Stimulated activated naive CD8-positive, alpha-beta T cell treated with anti-CD3 and anti-CD28 coated beads, Interleukin-15, amount 100 ng/mL, for 72 hours (primary cell): ENCODE measurements at regions not wholly inside any gene's neighbourhood (a gene's known extent, or its start where the extent isn't known, plus 50 kb on each side); places are given as distances from the start of the nearest gene placed in this dataset.

Experiments used
- ATAC-seq: fragments of 150-1000 bp; cut with Tn5 transposase; 2 replicates; pipeline ENCODE4 v1.10.0; 2021; ENCODE audit warnings: mild to moderate bottlenecking, moderate library complexity
- DNase-seq, 2 donors: peaks; one replicate each; pipeline ENCODE4 v3.0.0; 2021 to 2022
- H3K27ac Mint-ChIP-seq, 2 donors: one replicate each; pipeline ENCODE4 v1.8.0; 2022; ENCODE audit warnings: mild to moderate bottlenecking in 2 of 2, mixed read lengths in 2 of 2, moderate library complexity in 2 of 2
- H3K27me3 Mint-ChIP-seq: one replicate; pipeline ENCODE4 v1.8.0; 2022; ENCODE audit warnings: mixed read lengths
- H3K4me1 Mint-ChIP-seq: one replicate; pipeline ENCODE4 v1.8.0; 2022; ENCODE audit warnings: mild to moderate bottlenecking, mixed read lengths
- H3K4me3 Mint-ChIP-seq, 2 donors: one replicate each; pipeline ENCODE4 v1.8.0; 2022; ENCODE audit warnings: mild to moderate bottlenecking in 2 of 2, mixed read lengths in 2 of 2, moderate library complexity in 1 of 2
- H3K9me3 Mint-ChIP-seq, 2 donors: one replicate each; pipeline ENCODE4 v1.8.0; 2022; ENCODE audit warnings: mixed read lengths in 2 of 2

GRCh38 chr2:118696786-118697465 lies 150.5 kb downstream of the EN1 start:
- H3K4me1 Mint-ChIP-seq, result no peaks in the 10 kb centered on the region
- peaks cover 9% of the 10 kb centered on the region for H3K27me3 Mint-ChIP-seq
- no peak overlapping the region for H3K4me3 Mint-ChIP-seq
- ATAC-seq (no peak), DNase-seq (no peak)
- H3K27ac Mint-ChIP-seq, result no peak overlapping the region
- H3K9me3 Mint-ChIP-seq, result peaks cover 10 to 14% of the 10 kb centered on the region in 2 donors

GRCh38 chr2:118693287-118693822 lies 154.1 kb downstream of the EN1 start:
- H3K27ac Mint-ChIP-seq, result no peak overlapping the region
- H3K4me1 Mint-ChIP-seq, result no peaks in the 10 kb centered on the region
- peaks cover 9% of the 10 kb centered on the region for H3K27me3 Mint-ChIP-seq
- no peak for ATAC-seq
- H3K4me3 Mint-ChIP-seq, result no peak overlapping the region
- DNase-seq, result no peak
- H3K9me3 Mint-ChIP-seq, result peaks cover 16 to 26% of the 10 kb centered on the region in 2 donors

- no peak for ATAC-seq
- no peak overlapping the region for H3K4me3 Mint-ChIP-seq
- H3K27me3 Mint-ChIP-seq, result peaks cover 9% of the 10 kb centered on the region
- DNase-seq, result no peak
- no peaks in the 10 kb centered on the region for H3K4me1 Mint-ChIP-seq
- H3K9me3 Mint-ChIP-seq, result peaks cover 10 to 15% of the 10 kb centered on the region in 2 donors
- H3K27ac Mint-ChIP-seq, result peak overlapping the region in 1 of 2 donors; percentile 89
Measured at GRCh38 chr2:118689874-118690273, 157.6 kb downstream of the EN1 start.

GRCh38 chr2:118689456-118689855 lies 158.0 kb downstream of the EN1 start:
- Mint-ChIP-seq H3K9me3 (peaks cover 7 to 12% of the 10 kb centered on the region in 2 donors), H3K4me3 (no peak overlapping the region), H3K27me3 (peaks cover 9% of the 10 kb centered on the region), H3K4me1 (no peaks in the 10 kb centered on the region), H3K27ac (peak overlapping the region in 1 of 2 donors; percentile 89)
- ATAC-seq (no peak), DNase-seq (no peak)

- H3K9me3 Mint-ChIP-seq, result peaks cover 7 to 12% of the 10 kb centered on the region in 2 donors
- H3K27ac Mint-ChIP-seq, result no peak overlapping the region
- H3K4me1 Mint-ChIP-seq, result no peaks in the 10 kb centered on the region
- no peak overlapping the region for H3K4me3 Mint-ChIP-seq
- DNase-seq, result no peak
- no peak for ATAC-seq
- peaks cover 9% of the 10 kb centered on the region for H3K27me3 Mint-ChIP-seq
Measured at GRCh38 chr2:118689033-118689432, 158.4 kb downstream of the EN1 start.

GRCh38 chr2:118687698-118688097 lies 159.8 kb downstream of the EN1 start:
- ATAC-seq (no peak), DNase-seq (no peak)
- Mint-ChIP-seq H3K27me3 (peaks cover 5% of the 10 kb centered on the region), H3K4me1 (no peaks in the 10 kb centered on the region), H3K27ac (no peak overlapping the region), H3K4me3 (no peak overlapping the region), H3K9me3 (peaks cover 7 to 12% of the 10 kb centered on the region in 2 donors)

- peaks cover 7 to 12% of the 10 kb centered on the region in 2 donors for H3K9me3 Mint-ChIP-seq
- H3K4me1 Mint-ChIP-seq, result no peaks in the 10 kb centered on the region
- ATAC-seq (no peak), DNase-seq (no peak)
- H3K4me3 Mint-ChIP-seq, result no peak overlapping the region
- H3K27me3 Mint-ChIP-seq, result no peaks in the 10 kb centered on the region
- no peak overlapping the region for H3K27ac Mint-ChIP-seq
Measured at GRCh38 chr2:118687192-118687591, 160.3 kb downstream of the EN1 start.

- DNase-seq, result no peak
Measured at GRCh38 chr2:118686346-118686745, 161.1 kb downstream of the EN1 start.

GRCh38 chr2:118683460-118683859 lies 164.0 kb downstream of the EN1 start:
- ATAC-seq (no peak), DNase-seq (no peak)
- Mint-ChIP-seq H3K27ac (no peak overlapping the region), H3K4me1 (no peaks in the 10 kb centered on the region), H3K9me3 (no peaks in the 10 kb centered on the region), H3K4me3 (no peak overlapping the region), H3K27me3 (peaks cover 7% of the 10 kb centered on the region)

More at GRCh38 chr2:118686346-118686745, 161.1 kb downstream of the EN1 start:
- ATAC-seq, result no peak
- no peak overlapping the region for H3K4me3 Mint-ChIP-seq
- H3K27me3 Mint-ChIP-seq, result no peaks in the 10 kb centered on the region
- H3K4me1 Mint-ChIP-seq, result no peaks in the 10 kb centered on the region
- H3K9me3 Mint-ChIP-seq, result peaks cover 4 to 12% of the 10 kb centered on the region in 2 donors
- no peak overlapping the region for H3K27ac Mint-ChIP-seq

- DNase-seq (no peak), ATAC-seq (no peak)
- Mint-ChIP-seq H3K4me3 (no peak overlapping the region), H3K9me3 (no peaks in the 10 kb centered on the region), H3K27me3 (peaks cover 7% of the 10 kb centered on the region), H3K4me1 (no peaks in the 10 kb centered on the region), H3K27ac (no peak overlapping the region)
Measured at GRCh38 chr2:118678985-118679384, 168.5 kb downstream of the EN1 start.

- no peak for DNase-seq
- Mint-ChIP-seq H3K27me3 (peaks cover 7% of the 10 kb centered on the region), H3K27ac (no peak overlapping the region), H3K4me1 (no peaks in the 10 kb centered on the region), H3K9me3 (no peaks in the 10 kb centered on the region), H3K4me3 (no peak overlapping the region)
- ATAC-seq, result no peak
Measured at GRCh38 chr2:118677546-118677945, 169.9 kb downstream of the EN1 start.

- Mint-ChIP-seq H3K4me1 (no peaks in the 10 kb centered on the region), H3K27ac (peak overlapping the region in 1 of 2 donors; percentile 68), H3K27me3 (peaks cover 1% of the 10 kb centered on the region), H3K4me3 (no peak overlapping the region), H3K9me3 (no peaks in the 10 kb centered on the region)
- no peak for ATAC-seq
- no peak for DNase-seq
Measured at GRCh38 chr2:118675531-118675930, 171.9 kb downstream of the EN1 start.

GRCh38 chr2:118672571-118673158 lies 174.8 kb downstream of the EN1 start:
- no peaks in the 10 kb centered on the region for H3K9me3 Mint-ChIP-seq
- H3K4me1 Mint-ChIP-seq, result no peaks in the 10 kb centered on the region
- H3K27me3 Mint-ChIP-seq, result no peaks in the 10 kb centered on the region
- H3K27ac Mint-ChIP-seq, result no peak overlapping the region
- ATAC-seq (no peak), DNase-seq (no peak)
- H3K4me3 Mint-ChIP-seq, result no peak overlapping the region

- Mint-ChIP-seq H3K4me1 (no peaks in the 10 kb centered on the region), H3K27me3 (no peaks in the 10 kb centered on the region), H3K9me3 (no peaks in the 10 kb centered on the region), H3K27ac (no peak overlapping the region), H3K4me3 (no peak overlapping the region)
- ATAC-seq (no peak), DNase-seq (no peak)
Measured at GRCh38 chr2:118671701-118672454, 175.6 kb downstream of the EN1 start.

- no peaks in the 10 kb centered on the region for H3K9me3 Mint-ChIP-seq
- H3K27me3 Mint-ChIP-seq, result no peaks in the 10 kb centered on the region
Measured at GRCh38 chr2:118670838-118671237, 176.6 kb downstream of the EN1 start.

GRCh38 chr2:118670276-118670675 lies 177.2 kb downstream of the EN1 start:
- Mint-ChIP-seq H3K4me3 (no peak overlapping the region), H3K9me3 (no peaks in the 10 kb centered on the region), H3K27me3 (peaks cover 5% of the 10 kb centered on the region), H3K27ac (no peak overlapping the region), H3K4me1 (no peaks in the 10 kb centered on the region)
- no peak for DNase-seq
- no peak for ATAC-seq

More at GRCh38 chr2:118670838-118671237, 176.6 kb downstream of the EN1 start:
- Mint-ChIP-seq H3K4me3 (no peak overlapping the region), H3K27ac (no peak overlapping the region), H3K4me1 (no peaks in the 10 kb centered on the region)
- ATAC-seq (no peak), DNase-seq (no peak)
